ENCODE measurements at regions not wholly inside any gene's neighbourhood (a gene's known extent, or its start where the extent isn't known, plus 50 kb on each side); places are given as distances from the start of the nearest gene placed in this dataset.

DNA sequence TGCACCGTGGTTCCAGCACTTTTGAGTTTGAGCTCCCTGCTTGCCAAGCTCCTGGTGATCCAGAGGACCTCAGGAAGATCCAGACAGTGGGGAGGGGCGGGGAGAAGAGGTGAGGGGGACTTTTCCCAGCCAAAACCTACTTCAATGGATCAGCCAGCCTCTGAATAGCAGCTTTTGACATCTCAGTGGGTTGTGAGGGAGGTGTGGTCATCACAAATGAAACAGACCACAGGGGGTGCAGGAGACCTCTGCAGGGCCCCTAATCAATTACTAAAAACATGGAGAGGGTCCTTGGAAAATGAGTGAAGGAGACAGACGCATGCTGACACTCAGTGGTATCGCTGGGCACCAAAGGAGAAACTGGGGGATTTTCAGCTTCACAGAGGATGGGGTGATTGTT lies 372.7 kb downstream of the ZNF521 start:
- Histone ChIP-seq H3K27ac (ENCODE audit: low read depth, low read length) (no peak overlapping the region), H3K4me3 (ENCODE audit: low read length) (no peak overlapping the region), H3K9me3 (ENCODE audit: low read length) (no peaks in the 10 kb centered on the region), H3K27me3 (ENCODE audit: insufficient read depth, low read length, poor library complexity, severe bottlenecking) (no peaks in the 10 kb centered on the region), H3K4me1 (ENCODE audit: insufficient read depth, low read length) (no peaks in the 10 kb centered on the region), H3K36me3 (ENCODE audit: insufficient read depth, low read length) (no peaks in the 10 kb centered on the region)
- POLR2A ChIA-PET: no interaction called here
- Mint-ChIP-seq H3K4me1 (no peaks in the 10 kb centered on the region), H3K27ac (no peak overlapping the region), H3K27me3 (peaks cover 1 to 17% of the 10 kb centered on the region in 2 donors), H3K4me3 (no peak overlapping the region), H3K36me3 (no peaks in the 10 kb centered on the region), H3K9me3 (peaks cover 0 to 4% (median 0%) of the 10 kb centered on the region in 5 donors)
- CTCF ChIA-PET: no interaction called here
- DNase-seq: no peak

- Mint-ChIP-seq H3K4me3 (peak overlapping the region in 1 of 7 donors; percentile 9), H3K27me3 (peaks cover 0 to 21% of the 10 kb centered on the region in 2 donors), H3K4me1 (no peaks in the 10 kb centered on the region), H3K36me3 (no peaks in the 10 kb centered on the region), H3K27ac (no peak overlapping the region), H3K9me3 (peaks cover 0 to 4% (median 0%) of the 10 kb centered on the region in 5 donors)
- POLR2A ChIA-PET: no interaction called here
- Histone ChIP-seq H3K4me1 (ENCODE audit: insufficient read depth, low read length) (no peaks in the 10 kb centered on the region), H3K9me3 (ENCODE audit: low read length) (no peaks in the 10 kb centered on the region), H3K4me3 (ENCODE audit: low read length) (no peak overlapping the region), H3K36me3 (ENCODE audit: insufficient read depth, low read length) (no peaks in the 10 kb centered on the region), H3K27ac (ENCODE audit: low read depth, low read length) (no peak overlapping the region), H3K27me3 (ENCODE audit: insufficient read depth, low read length, poor library complexity, severe bottlenecking) (no peaks in the 10 kb centered on the region)
- no peak for DNase-seq
- CTCF ChIA-PET: no interaction called here
These were observed 369.1 kb downstream of the ZNF521 start for GRCh38 chr18:24982831-24983230.

- CTCF ChIA-PET: no interaction called here
- Mint-ChIP-seq H3K36me3 (no peaks in the 10 kb centered on the region), H3K27ac (no peak overlapping the region), H3K9me3 (peaks cover 0 to 2% (median 0%) of the 10 kb centered on the region in 5 donors), H3K27me3 (peaks cover 0 to 20% of the 10 kb centered on the region in 2 donors), H3K4me1 (no peaks in the 10 kb centered on the region), H3K4me3 (no peak overlapping the region)
- H3K4me3 ChIP-seq (ENCODE audit: low read length): no peak overlapping the region
- no peaks in the 10 kb centered on the region for H3K9me3 ChIP-seq (ENCODE audit: low read length)
- no peak overlapping the region for H3K27ac ChIP-seq (ENCODE audit: low read depth, low read length)
- no peaks in the 10 kb centered on the region for H3K36me3 ChIP-seq (ENCODE audit: insufficient read depth, low read length)
- POLR2A ChIA-PET: no interaction called here
- H3K4me1 ChIP-seq (ENCODE audit: insufficient read depth, low read length): no peaks in the 10 kb centered on the region
- H3K27me3 ChIP-seq (ENCODE audit: insufficient read depth, low read length, poor library complexity, severe bottlenecking): no peaks in the 10 kb centered on the region
- DNase-seq: no peak
These were observed 368.3 kb downstream of the ZNF521 start for GRCh38 chr18:24983566-24984139.

DNA sequence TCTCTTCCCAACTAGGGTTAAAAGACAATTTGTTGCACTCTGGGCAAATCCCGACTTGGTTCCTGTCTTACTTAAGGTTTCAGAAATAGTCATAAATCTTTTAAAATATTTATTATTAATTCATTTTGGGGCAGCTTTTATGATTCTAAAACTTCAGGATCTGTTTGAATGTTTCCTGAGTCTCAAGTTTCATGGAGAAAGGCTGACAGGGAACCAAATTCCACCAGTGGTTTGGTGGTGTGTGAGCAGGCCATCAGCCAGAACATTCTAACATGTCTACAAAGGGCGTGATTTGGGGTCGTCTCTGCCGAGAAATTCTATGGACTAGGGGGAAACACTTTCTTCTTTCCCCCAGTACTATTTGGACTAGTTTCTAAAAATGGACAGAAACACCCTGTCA lies 366.4 kb downstream of the ZNF521 start:
- ChIA-PET CTCF (no interaction called here), POLR2A (no interaction called here)
- Mint-ChIP-seq H3K4me3 (no peak overlapping the region), H3K4me1 (no peaks in the 10 kb centered on the region), H3K27ac (no peak overlapping the region), H3K27me3 (peaks cover 0 to 11% of the 10 kb centered on the region in 2 donors), H3K36me3 (no peaks in the 10 kb centered on the region), H3K9me3 (peaks cover 0 to 3% (median 0%) of the 10 kb centered on the region in 5 donors)
- Histone ChIP-seq H3K27ac (ENCODE audit: low read depth, low read length) (no peak overlapping the region), H3K27me3 (ENCODE audit: insufficient read depth, low read length, poor library complexity, severe bottlenecking) (no peaks in the 10 kb centered on the region), H3K9me3 (ENCODE audit: low read length) (no peaks in the 10 kb centered on the region), H3K4me3 (ENCODE audit: low read length) (no peak overlapping the region), H3K4me1 (ENCODE audit: insufficient read depth, low read length) (no peaks in the 10 kb centered on the region), H3K36me3 (ENCODE audit: insufficient read depth, low read length) (no peaks in the 10 kb centered on the region)
- no peak for DNase-seq

- H3K4me1 Mint-ChIP-seq: no peaks in the 10 kb centered on the region
- H3K27ac Mint-ChIP-seq: no peak overlapping the region
- Histone ChIP-seq H3K9me3 (ENCODE audit: low read length) (no peaks in the 10 kb centered on the region), H3K27me3 (ENCODE audit: insufficient read depth, low read length, poor library complexity, severe bottlenecking) (no peaks in the 10 kb centered on the region), H3K27ac (ENCODE audit: low read depth, low read length) (no peak overlapping the region), H3K4me1 (ENCODE audit: insufficient read depth, low read length) (no peaks in the 10 kb centered on the region), H3K36me3 (ENCODE audit: insufficient read depth, low read length) (no peaks in the 10 kb centered on the region), H3K4me3 (ENCODE audit: low read length) (no peak overlapping the region)
- peaks cover 0 to 6% (median 2%) of the 10 kb centered on the region in 5 donors for H3K9me3 Mint-ChIP-seq
- POLR2A ChIA-PET: no interaction called here
- DNase-seq: no peak
- CTCF ChIA-PET: no interaction called here
- no peak overlapping the region for H3K4me3 Mint-ChIP-seq
- peaks cover 0 to 11% of the 10 kb centered on the region in 2 donors for H3K27me3 Mint-ChIP-seq
- no peaks in the 10 kb centered on the region for H3K36me3 Mint-ChIP-seq
These were observed 365.2 kb downstream of the ZNF521 start for GRCh38 chr18:24986666-24987302.

GRCh38 chr18:24987303-24988252 lies 364.4 kb downstream of the ZNF521 start:
- no peaks in the 10 kb centered on the region for H3K27me3 ChIP-seq (ENCODE audit: insufficient read depth, low read length, poor library complexity, severe bottlenecking)
- POLR2A ChIA-PET: no interaction called here
- Mint-ChIP-seq H3K4me3 (no peak overlapping the region), H3K9me3 (peaks cover 0 to 6% (median 2%) of the 10 kb centered on the region in 5 donors), H3K4me1 (no peaks in the 10 kb centered on the region), H3K36me3 (no peaks in the 10 kb centered on the region), H3K27me3 (peaks cover 0 to 7% of the 10 kb centered on the region in 2 donors), H3K27ac (no peak overlapping the region)
- H3K4me3 ChIP-seq (ENCODE audit: low read length): no peak overlapping the region
- CTCF ChIA-PET: no interaction called here
- no peak for DNase-seq
- no peak overlapping the region for H3K27ac ChIP-seq (ENCODE audit: low read depth, low read length)
- no peaks in the 10 kb centered on the region for H3K36me3 ChIP-seq (ENCODE audit: insufficient read depth, low read length)
- H3K4me1 ChIP-seq (ENCODE audit: insufficient read depth, low read length): no peaks in the 10 kb centered on the region
- no peaks in the 10 kb centered on the region for H3K9me3 ChIP-seq (ENCODE audit: low read length)

- CTCF ChIA-PET: no interaction called here
- POLR2A ChIA-PET: no interaction called here
- Mint-ChIP-seq H3K9me3 (peaks cover 0 to 6% (median 2%) of the 10 kb centered on the region in 5 donors), H3K27ac (no peak overlapping the region), H3K4me3 (no peak overlapping the region), H3K4me1 (no peaks in the 10 kb centered on the region), H3K27me3 (peaks cover 0 to 7% of the 10 kb centered on the region in 2 donors), H3K36me3 (no peaks in the 10 kb centered on the region)
- no peak overlapping the region for H3K4me3 ChIP-seq (ENCODE audit: low read length)
- no peak overlapping the region for H3K27ac ChIP-seq (ENCODE audit: low read depth, low read length)
- no peaks in the 10 kb centered on the region for H3K4me1 ChIP-seq (ENCODE audit: insufficient read depth, low read length)
- no peak for DNase-seq
- no peaks in the 10 kb centered on the region for H3K9me3 ChIP-seq (ENCODE audit: low read length)
- no peaks in the 10 kb centered on the region for H3K27me3 ChIP-seq (ENCODE audit: insufficient read depth, low read length, poor library complexity, severe bottlenecking)
- no peaks in the 10 kb centered on the region for H3K36me3 ChIP-seq (ENCODE audit: insufficient read depth, low read length)
These were observed 363.6 kb downstream of the ZNF521 start for GRCh38 chr18:24988253-24988840.

Measured in CD8-positive, alpha-beta memory T cell (primary cell).